ENCODE measurements at regions not wholly inside any gene's neighbourhood (a gene's known extent, or its start where the extent isn't known, plus 50 kb on each side); places are given as distances from the start of the nearest gene placed in this dataset.
"Not testable (repeated sequence)": the region's sequence is repeated elsewhere in the genome, so short reads cannot be mapped to it uniquely, and the experiment has no call there.

- H3K9me3 Mint-ChIP-seq (ENCODE audit: insufficient read depth); H3K36me3 ChIP-seq (replicated peaks in 1 of 2; ENCODE audit: control extremely low read depth in 1 of 2, control insufficient read depth in 1 of 2, extremely low read depth in 1 of 2, insufficient read depth in 2 of 2, low read length in 1 of 2); intact Hi-C loops (cut with micrococcal nuclease); H3K4me2 ChIP-seq (replicated peaks; ENCODE audit: low read depth, low read length, poor library complexity, severe bottlenecking); H3K27me3 Mint-ChIP-seq; H3K4me1 Mint-ChIP-seq; H3K27ac ChIP-seq (ENCODE audit: low read length in 2 of 2); POLR2A ChIA-PET; H3K9ac ChIP-seq (ENCODE audit: low read length); H3K27ac Mint-ChIP-seq; H3K79me2 ChIP-seq (ENCODE audit: control insufficient read depth, insufficient read depth, low read length); H3K4me1 ChIP-seq (ENCODE audit: control insufficient read depth in 2 of 2, insufficient read depth in 2 of 2, low read length in 2 of 2); DNase-seq; H3K9me3 ChIP-seq (ENCODE audit: control extremely low read depth in 1 of 3, control insufficient read depth in 2 of 3, insufficient read depth in 1 of 3, low read length in 2 of 3); H3K4me3 ChIP-seq (ENCODE audit: control extremely low read depth in 1 of 5, extremely low read depth in 1 of 5, insufficient read depth in 1 of 5, low read depth in 2 of 5, low read length in 4 of 5); H2AFZ ChIP-seq (ENCODE audit: insufficient read depth, low read depth, low read length, poor library complexity, severe bottlenecking); H3K27me3 ChIP-seq (replicated peaks in 1 of 4; ENCODE audit: control extremely low read depth in 1 of 4, control insufficient read depth in 3 of 4, insufficient read depth in 4 of 4, low read length in 3 of 4); ATAC-seq (ENCODE audit: low read depth); H4K20me1 ChIP-seq (ENCODE audit: control insufficient read depth, insufficient read depth, low read length, poor library complexity, severe bottlenecking); H3K4me3 Mint-ChIP-seq; CTCF ChIA-PET: not testable (repeated sequence)
- WGBS (ENCODE audit: insufficient coverage), result no CpG with 5 or more reads among the region's 2 CpGs
These were observed 187.0 kb downstream of the TP53TG3F start for GRCh38 chr16:33646386-33646785.

GRCh38 chr16:33655756-33656155 lies 196.3 kb downstream of the TP53TG3F start:
- H3K27me3 ChIP-seq (replicated peaks in 1 of 4; ENCODE audit: control extremely low read depth in 1 of 4, control insufficient read depth in 3 of 4, insufficient read depth in 4 of 4, low read length in 3 of 4), result not testable (repeated sequence)

GRCh38 chr16:33656394-33656793 lies 197.0 kb downstream of the TP53TG3F start:
- intact Hi-C loops (cut with micrococcal nuclease); H3K9me3 ChIP-seq (ENCODE audit: control extremely low read depth in 1 of 3, control insufficient read depth in 2 of 3, insufficient read depth in 1 of 3, low read length in 2 of 3); H3K27ac Mint-ChIP-seq; H3K27me3 ChIP-seq (replicated peaks in 1 of 4; ENCODE audit: control extremely low read depth in 1 of 4, control insufficient read depth in 3 of 4, insufficient read depth in 4 of 4, low read length in 3 of 4); H3K4me1 ChIP-seq (ENCODE audit: control insufficient read depth in 2 of 2, insufficient read depth in 2 of 2, low read length in 2 of 2); H3K4me2 ChIP-seq (replicated peaks; ENCODE audit: low read depth, low read length, poor library complexity, severe bottlenecking); H3K4me3 Mint-ChIP-seq; H3K9me3 Mint-ChIP-seq (ENCODE audit: insufficient read depth); H3K36me3 ChIP-seq (replicated peaks in 1 of 2; ENCODE audit: control extremely low read depth in 1 of 2, control insufficient read depth in 1 of 2, extremely low read depth in 1 of 2, insufficient read depth in 2 of 2, low read length in 1 of 2); H3K4me1 Mint-ChIP-seq; H3K4me3 ChIP-seq (ENCODE audit: control extremely low read depth in 1 of 5, extremely low read depth in 1 of 5, insufficient read depth in 1 of 5, low read depth in 2 of 5, low read length in 4 of 5); DNase-seq; H3K9ac ChIP-seq (ENCODE audit: low read length); H4K20me1 ChIP-seq (ENCODE audit: control insufficient read depth, insufficient read depth, low read length, poor library complexity, severe bottlenecking); H2AFZ ChIP-seq (ENCODE audit: insufficient read depth, low read depth, low read length, poor library complexity, severe bottlenecking); H3K27me3 Mint-ChIP-seq; H3K79me2 ChIP-seq (ENCODE audit: control insufficient read depth, insufficient read depth, low read length); H3K27ac ChIP-seq (ENCODE audit: low read length in 2 of 2); CTCF ChIA-PET: not testable (repeated sequence)
- POLR2A ChIA-PET, result interaction anchor here (0.7 kb wide), 1 partner anchor 1487 kb away, joined by 5 read pairs; no protein-coding TSS in a partner anchor
- no CpG with 5 or more reads among the region's 10 CpGs for WGBS (ENCODE audit: insufficient coverage)
- peak; percentile 49 for ATAC-seq (ENCODE audit: low read depth)

More at GRCh38 chr16:33655756-33656155, 196.3 kb downstream of the TP53TG3F start:
- H2AFZ ChIP-seq (ENCODE audit: insufficient read depth, low read depth, low read length, poor library complexity, severe bottlenecking); intact Hi-C loops (cut with micrococcal nuclease); H3K36me3 ChIP-seq (replicated peaks in 1 of 2; ENCODE audit: control extremely low read depth in 1 of 2, control insufficient read depth in 1 of 2, extremely low read depth in 1 of 2, insufficient read depth in 2 of 2, low read length in 1 of 2); DNase-seq; H3K4me3 ChIP-seq (ENCODE audit: control extremely low read depth in 1 of 5, extremely low read depth in 1 of 5, insufficient read depth in 1 of 5, low read depth in 2 of 5, low read length in 4 of 5); H4K20me1 ChIP-seq (ENCODE audit: control insufficient read depth, insufficient read depth, low read length, poor library complexity, severe bottlenecking); H3K4me3 Mint-ChIP-seq; H3K9ac ChIP-seq (ENCODE audit: low read length); H3K4me1 ChIP-seq (ENCODE audit: control insufficient read depth in 2 of 2, insufficient read depth in 2 of 2, low read length in 2 of 2); H3K9me3 ChIP-seq (ENCODE audit: control extremely low read depth in 1 of 3, control insufficient read depth in 2 of 3, insufficient read depth in 1 of 3, low read length in 2 of 3); CTCF ChIA-PET; H3K4me2 ChIP-seq (replicated peaks; ENCODE audit: low read depth, low read length, poor library complexity, severe bottlenecking); H3K9me3 Mint-ChIP-seq (ENCODE audit: insufficient read depth); H3K27me3 Mint-ChIP-seq; H3K27ac ChIP-seq (ENCODE audit: low read length in 2 of 2); H3K79me2 ChIP-seq (ENCODE audit: control insufficient read depth, insufficient read depth, low read length); H3K4me1 Mint-ChIP-seq; H3K27ac Mint-ChIP-seq: not testable (repeated sequence)
- POLR2A ChIA-PET, result interaction anchor here (0.7 kb wide), 1 partner anchor 1487 kb away, joined by 5 read pairs; no protein-coding TSS in a partner anchor
- no CpG with 5 or more reads among the region's 9 CpGs for WGBS (ENCODE audit: insufficient coverage)
- ATAC-seq (ENCODE audit: low read depth), result peak; percentile 21

GRCh38 chr16:33657717-33658116 lies 198.3 kb downstream of the TP53TG3F start:
- H3K9me3 Mint-ChIP-seq (ENCODE audit: insufficient read depth); H4K20me1 ChIP-seq (ENCODE audit: control insufficient read depth, insufficient read depth, low read length, poor library complexity, severe bottlenecking); H3K27ac ChIP-seq (ENCODE audit: low read length in 2 of 2); H3K27ac Mint-ChIP-seq; H3K9ac ChIP-seq (ENCODE audit: low read length); H3K4me1 ChIP-seq (ENCODE audit: control insufficient read depth in 2 of 2, insufficient read depth in 2 of 2, low read length in 2 of 2); H3K4me3 Mint-ChIP-seq; H3K27me3 ChIP-seq (replicated peaks in 1 of 4; ENCODE audit: control extremely low read depth in 1 of 4, control insufficient read depth in 3 of 4, insufficient read depth in 4 of 4, low read length in 3 of 4); H3K4me3 ChIP-seq (ENCODE audit: control extremely low read depth in 1 of 5, extremely low read depth in 1 of 5, insufficient read depth in 1 of 5, low read depth in 2 of 5, low read length in 4 of 5); H3K4me2 ChIP-seq (replicated peaks; ENCODE audit: low read depth, low read length, poor library complexity, severe bottlenecking); H3K79me2 ChIP-seq (ENCODE audit: control insufficient read depth, insufficient read depth, low read length); H3K36me3 ChIP-seq (replicated peaks in 1 of 2; ENCODE audit: control extremely low read depth in 1 of 2, control insufficient read depth in 1 of 2, extremely low read depth in 1 of 2, insufficient read depth in 2 of 2, low read length in 1 of 2); DNase-seq; H3K9me3 ChIP-seq (ENCODE audit: control extremely low read depth in 1 of 3, control insufficient read depth in 2 of 3, insufficient read depth in 1 of 3, low read length in 2 of 3); ATAC-seq (ENCODE audit: low read depth); POLR2A ChIA-PET; CTCF ChIA-PET; H3K27me3 Mint-ChIP-seq; intact Hi-C loops (cut with micrococcal nuclease); H3K4me1 Mint-ChIP-seq; H2AFZ ChIP-seq (ENCODE audit: insufficient read depth, low read depth, low read length, poor library complexity, severe bottlenecking): not testable (repeated sequence)
- WGBS (ENCODE audit: insufficient coverage), result no CpG with 5 or more reads among the region's 3 CpGs

Data from B cell (primary cell).